HG03575 (cell line): ENCODE measurements at regions not wholly inside any gene's neighbourhood (a gene's known extent, or its start where the extent isn't known, plus 50 kb on each side); places are given as distances from the start of the nearest gene placed in this dataset.

Experiments
- ATAC-seq: cut with Tn5 transposase; IDR thresholded peaks from one replicate; pipeline ENCODE4 v1.9.1; 2021; ENCODE audit not compliant: unreplicated experiment, insufficient number of reproducible peaks, low FRiP score; ENCODE audit errors: extremely low read depth

GRCh38 chr5:67494186-67494855 lies 297.7 kb upstream of the CD180 start:
- no peak for ATAC-seq

DNA sequence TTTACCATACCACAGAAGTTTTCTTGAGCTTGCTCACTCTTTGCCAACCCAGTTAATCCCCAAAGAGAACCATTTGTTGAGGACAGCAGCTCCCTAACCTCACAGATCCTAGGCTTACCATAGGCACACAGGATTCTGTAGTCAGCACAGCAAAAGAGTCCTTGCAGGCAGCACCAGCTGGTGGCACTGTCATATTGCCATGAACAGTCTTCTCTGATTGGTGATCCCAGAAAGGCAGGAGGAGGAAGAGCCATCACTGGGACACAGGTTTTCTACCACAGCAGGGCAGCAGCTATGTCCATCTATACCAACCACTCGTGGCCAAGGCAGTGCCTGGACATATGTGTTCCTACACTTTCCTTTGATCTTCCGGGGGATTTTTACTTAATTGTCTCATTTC lies 297.1 kb upstream of the CD180 start:
- no peak for ATAC-seq

DNA sequence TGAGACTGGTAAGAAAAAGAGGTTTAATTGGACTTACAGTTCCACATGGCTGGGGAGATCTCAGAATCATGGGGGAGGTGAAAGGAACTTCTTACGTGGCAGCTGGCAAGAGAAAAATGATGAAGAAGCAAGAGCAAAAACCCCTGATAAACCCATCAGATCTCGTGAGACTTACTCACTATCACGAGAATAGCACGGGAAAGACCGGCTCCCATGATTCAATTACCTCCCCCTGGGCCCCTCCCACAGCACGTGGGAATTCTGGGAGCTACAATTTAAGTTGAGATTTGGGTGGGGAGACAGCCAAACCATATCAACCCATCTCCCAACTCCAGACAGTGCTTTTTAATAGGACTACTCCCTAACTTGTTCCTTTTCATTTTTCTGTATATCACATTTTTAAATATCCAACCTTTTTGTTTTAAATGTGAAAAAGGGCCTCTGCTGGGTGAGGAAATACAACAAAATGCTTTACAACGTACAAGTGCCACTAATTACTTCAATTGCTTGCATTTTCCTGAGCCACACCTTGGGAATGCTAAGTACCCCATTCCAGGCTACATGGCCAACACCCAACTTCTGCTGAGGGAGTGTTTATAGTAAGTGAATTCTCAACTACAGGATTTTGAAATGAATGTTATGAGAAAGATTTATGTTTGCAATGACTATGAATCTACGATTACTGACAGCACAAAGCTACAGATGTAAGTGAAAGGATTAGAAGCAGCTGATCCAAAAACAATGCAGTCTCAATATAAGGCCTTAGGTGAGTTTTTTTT lies 294.1 kb upstream of the CD180 start:
- ATAC-seq = no peak

- ATAC-seq = no peak
Measured at GRCh38 chr5:67488885-67489284, 292.3 kb upstream of the CD180 start.

DNA sequence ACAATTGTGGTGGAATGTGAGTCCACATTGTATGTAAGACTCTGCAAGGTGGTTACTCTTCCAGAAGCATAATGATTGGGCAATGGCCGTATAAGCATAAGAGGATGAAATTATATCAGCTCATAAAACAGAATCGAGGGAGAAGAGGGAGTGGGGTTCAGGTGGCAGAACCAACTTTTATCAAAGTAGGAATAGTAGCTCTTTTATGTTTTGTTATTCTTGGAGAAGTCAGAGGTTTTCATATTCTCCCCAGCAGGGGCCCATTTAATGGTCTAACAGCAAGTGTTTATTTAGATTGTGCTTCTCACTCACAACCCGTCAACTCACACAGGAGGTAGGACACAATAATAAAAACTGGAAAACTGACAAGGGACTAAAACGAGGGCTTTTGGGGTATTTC lies 291.3 kb upstream of the CD180 start:
- no peak for ATAC-seq

DNA sequence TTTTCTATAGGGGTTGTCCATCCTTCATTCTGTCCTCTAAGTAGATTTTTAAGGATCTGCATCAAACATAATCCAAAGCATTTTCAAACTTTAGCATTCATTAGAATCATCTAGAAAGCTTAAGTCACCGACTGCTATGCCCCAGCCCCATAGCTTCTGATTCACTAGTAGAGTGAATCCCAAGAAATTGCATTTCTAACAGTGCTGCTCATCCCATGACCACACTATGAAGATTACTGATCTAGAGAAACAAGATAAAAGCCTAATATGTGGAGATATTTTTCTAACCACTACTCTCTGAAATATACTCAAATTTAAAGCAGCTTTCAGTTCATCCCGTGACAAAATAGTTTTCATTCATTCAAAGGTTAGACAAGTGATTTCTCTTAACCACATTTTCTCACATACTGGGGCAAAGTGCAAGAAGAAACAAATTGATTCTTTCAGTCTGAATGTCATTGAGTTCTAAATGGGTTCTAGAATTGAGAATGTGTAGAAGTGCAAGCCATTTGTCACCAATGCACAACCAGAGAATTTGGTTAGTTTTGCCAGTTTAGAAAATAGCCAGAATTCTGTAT lies 286.9 kb upstream of the CD180 start:
- no peak for ATAC-seq

DNA sequence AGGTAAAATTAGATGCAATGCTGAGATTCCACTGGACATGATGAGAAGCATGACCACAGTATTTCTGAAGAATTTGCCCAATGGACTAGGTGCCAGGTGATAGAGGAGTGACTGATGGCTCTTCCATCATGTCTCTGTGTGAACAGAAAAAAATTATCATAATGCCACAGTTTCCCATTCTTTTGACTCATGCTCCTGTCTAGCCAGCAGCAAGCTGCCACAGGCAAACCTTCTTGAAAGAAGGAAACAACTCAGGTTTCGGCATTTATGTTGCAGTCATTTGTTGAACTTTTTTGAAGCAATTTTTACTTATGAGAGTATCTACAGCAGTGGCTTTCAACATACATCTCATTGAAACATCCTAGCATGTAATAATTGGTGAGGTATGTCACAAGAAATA lies 284.8 kb upstream of the CD180 start:
- no peak for ATAC-seq

- no peak for ATAC-seq
Measured at GRCh38 chr5:67478337-67478736, 281.7 kb upstream of the CD180 start.

DNA sequence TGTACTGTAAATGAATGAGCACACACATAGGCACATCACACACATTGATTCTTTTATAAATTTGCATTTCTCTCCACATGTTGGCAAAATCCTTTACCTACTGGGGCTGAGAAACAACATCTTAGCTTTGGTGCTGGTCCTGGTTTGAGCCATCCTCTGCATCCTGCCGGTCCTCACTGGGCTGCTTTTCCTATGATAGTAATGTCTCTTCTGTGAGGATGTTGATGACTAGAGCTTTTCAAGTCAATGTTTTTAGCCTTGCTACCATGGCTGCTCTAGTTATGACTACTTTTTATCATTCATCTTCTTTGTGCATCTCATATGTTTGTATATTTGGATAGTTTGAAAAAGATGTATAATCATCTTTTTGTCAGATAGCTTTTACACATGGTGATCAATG lies 280.4 kb upstream of the CD180 start:
- ATAC-seq = no peak

DNA sequence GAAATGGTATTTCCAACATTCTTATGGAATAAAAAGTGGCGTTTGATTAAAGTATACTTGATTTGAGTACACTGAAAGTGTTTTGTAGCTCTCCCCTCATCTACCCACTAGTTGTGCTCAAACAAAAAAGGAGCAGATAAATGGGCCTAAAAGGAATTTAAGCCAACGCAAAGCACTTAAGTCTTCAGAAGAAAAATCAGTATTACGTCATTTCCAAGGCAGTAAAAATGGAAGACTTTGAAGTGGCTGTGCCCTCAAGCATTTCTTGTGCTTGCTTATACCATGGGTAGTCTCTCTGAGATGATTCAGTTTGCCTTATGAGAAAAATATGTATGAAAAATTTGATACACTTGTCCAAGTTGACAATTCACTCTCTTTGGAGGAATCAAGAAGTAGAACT lies 279.9 kb upstream of the CD180 start:
- no peak for ATAC-seq

DNA sequence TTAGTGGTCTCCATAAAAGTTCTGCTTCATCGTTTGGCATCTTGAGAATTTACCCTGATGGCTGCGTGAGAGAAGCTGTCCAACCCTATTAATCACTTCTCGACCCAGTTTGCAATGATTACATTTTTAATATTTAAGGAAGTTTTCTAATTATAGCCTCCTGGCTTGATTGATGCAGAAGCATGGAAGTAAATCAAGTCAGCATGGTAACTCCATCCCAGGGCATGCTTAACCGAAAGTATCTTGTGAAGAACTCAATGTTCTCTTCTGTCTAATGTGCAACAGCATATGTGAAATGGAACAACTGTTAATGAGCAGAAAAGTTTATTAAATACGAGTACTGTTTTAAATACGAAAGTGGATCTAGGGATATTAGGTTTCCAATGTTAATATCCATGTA lies 278.9 kb upstream of the CD180 start:
- ATAC-seq = no peak

GRCh38 chr5:67474597-67475238 lies 278.1 kb upstream of the CD180 start:
- no peak for ATAC-seq

DNA sequence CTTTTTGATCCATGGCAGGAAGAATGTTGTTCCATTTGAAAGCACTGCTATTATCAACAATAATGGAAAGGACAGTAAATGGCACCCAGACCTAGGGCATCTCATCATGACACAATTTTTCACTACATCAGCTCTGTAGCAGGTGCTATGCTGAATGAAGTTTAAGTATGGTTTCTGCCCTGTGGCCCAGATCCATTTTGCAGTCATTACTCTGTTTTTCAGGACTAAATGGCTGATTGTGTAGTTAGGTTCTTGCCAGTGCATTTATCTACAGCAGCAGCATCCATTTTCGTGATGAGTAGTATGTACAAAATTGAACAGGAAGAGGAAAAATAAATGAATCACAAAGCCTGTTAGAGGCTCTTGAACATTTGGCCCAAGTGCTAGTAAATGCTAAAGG lies 270.5 kb upstream of the CD180 start:
- no peak for ATAC-seq

GRCh38 chr5:67465537-67466207 lies 269.1 kb upstream of the CD180 start:
- no peak for ATAC-seq

- ATAC-seq = no peak
Measured at GRCh38 chr5:67462147-67462546, 265.5 kb upstream of the CD180 start.

- no peak for ATAC-seq
Measured at GRCh38 chr5:67459253-67459652, 262.7 kb upstream of the CD180 start.

GRCh38 chr5:67455970-67456369 lies 259.4 kb upstream of the CD180 start:
- ATAC-seq = no peak

DNA sequence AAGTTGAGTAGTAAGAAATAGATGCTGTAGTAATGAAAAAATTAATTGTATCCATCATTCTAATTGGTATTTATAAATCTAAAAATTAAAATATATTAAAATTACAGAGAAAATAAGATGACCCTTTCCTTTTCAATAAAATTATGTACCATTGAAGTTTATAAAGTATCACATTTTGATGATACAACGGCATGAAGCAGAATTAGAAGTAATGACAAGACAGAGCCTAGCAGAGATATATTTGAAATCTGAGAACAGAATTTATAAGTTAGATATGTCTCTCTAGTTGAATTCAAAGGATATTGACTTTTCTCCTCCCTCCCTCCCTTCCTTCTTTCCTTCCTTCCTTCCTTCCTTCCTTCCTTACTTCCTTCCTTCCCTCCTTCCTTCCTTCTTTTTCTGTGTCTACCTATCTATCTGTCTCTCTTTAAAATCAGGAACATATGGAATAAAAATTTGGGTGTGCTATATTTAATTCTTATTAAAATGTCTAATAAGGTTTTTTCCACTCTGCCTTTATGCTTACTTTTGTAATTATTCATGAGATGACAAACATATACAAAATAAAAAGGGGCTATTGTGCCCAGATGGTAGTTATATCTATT lies 258.5 kb upstream of the CD180 start:
- no peak for ATAC-seq
